Lower leg skin (tissue), 3 donors: ENCODE measurements at regions not wholly inside any gene's neighbourhood (a gene's known extent, or its start where the extent isn't known, plus 50 kb on each side); places are given as distances from the start of the nearest gene placed in this dataset.

Experiments
- CTCF ChIP-seq, 3 donors: fragments of 450-650 bp; IDR thresholded peaks; one replicate each; pipeline ENCODE4 v1.5.1; 2016; ENCODE audit warnings: antibody characterized with exemption in 3 of 3, mild to moderate bottlenecking in 3 of 3, moderate library complexity in 2 of 3
- POLR2A ChIP-seq, 2 donors: fragments of 450-650 bp; IDR thresholded peaks; one replicate each; pipeline ENCODE4 v1.6.1; 2016 to 2017; ENCODE audit warnings: antibody characterized with exemption in 2 of 2, mild to moderate bottlenecking in 1 of 2, moderate library complexity in 1 of 2

GRCh38 chr12:59031313-59031712 is 111.0 kb upstream of the LRIG3 start:
- TF ChIP-seq CTCF (IDR thresholded peaks at IDR 0.05) (no peak), POLR2A (IDR thresholded peaks at IDR 0.05) (no peak)
